ENCODE measurements at regions not wholly inside any gene's neighbourhood (a gene's known extent, or its start where the extent isn't known, plus 50 kb on each side); places are given as distances from the start of the nearest gene placed in this dataset.

DNA sequence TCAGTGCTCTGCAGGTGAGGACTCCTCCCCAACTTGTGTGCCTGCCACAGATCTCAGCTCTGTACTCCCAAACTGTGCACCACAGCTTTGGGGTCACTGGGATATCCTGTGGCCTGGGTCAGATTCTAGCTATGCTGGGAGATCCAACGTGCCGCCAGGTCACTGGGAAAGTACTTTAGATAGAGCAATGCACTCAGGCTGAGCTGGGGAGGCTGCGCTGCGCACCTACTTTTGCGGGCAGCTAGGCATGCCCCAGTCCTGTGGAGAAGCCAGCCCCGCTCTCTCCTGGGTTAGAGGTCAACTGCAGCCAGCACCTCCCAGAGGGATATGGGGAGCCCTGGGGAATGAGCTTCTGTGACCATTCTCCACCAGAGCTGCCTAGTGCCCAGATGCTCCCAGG is 552.1 kb upstream of the CDH9 start (continued):
- TF ChIP-seq, protein P1, sequence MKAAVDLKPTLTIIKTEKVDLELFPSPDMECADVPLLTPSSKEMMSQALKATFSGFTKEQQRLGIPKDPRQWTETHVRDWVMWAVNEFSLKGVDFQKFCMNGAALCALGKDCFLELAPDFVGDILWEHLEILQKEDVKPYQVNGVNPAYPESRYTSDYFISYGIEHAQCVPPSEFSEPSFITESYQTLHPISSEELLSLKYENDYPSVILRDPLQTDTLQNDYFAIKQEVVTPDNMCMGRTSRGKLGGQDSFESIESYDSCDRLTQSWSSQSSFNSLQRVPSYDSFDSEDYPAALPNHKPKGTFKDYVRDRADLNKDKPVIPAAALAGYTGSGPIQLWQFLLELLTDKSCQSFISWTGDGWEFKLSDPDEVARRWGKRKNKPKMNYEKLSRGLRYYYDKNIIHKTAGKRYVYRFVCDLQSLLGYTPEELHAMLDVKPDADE (IDR thresholded peaks at IDR 0.05) = no peak
- no peak for TF ChIP-seq EZH2phosphoT487 (IDR thresholded peaks at IDR 0.05; ENCODE audit: unreplicated experiment)
- TF ChIP-seq POLR2AphosphoS5 (IDR thresholded peaks at IDR 0.05; ENCODE audit: low read depth) = no peak

DNA sequence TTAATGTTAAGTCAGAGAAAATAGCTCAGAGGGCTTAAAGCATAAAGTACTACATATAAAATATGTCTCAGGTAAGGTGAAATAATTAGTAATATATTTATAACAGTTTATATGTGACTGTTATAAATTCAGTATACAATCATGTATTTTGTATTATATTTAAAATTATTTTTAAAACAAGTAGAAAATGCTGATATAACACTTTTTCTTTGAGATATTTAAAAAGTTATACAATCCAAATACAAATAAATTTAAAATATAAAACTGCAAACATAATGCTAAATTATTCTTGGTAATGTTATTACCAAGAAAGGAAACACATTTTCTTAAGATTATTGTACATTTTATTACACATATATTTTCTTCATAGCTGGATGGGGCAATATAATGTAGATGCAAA is 539.9 kb upstream of the CDH9 start:
- H3K27me3 ChIP-seq (ENCODE audit: insufficient read depth) = no peaks in the 10 kb centered on the region

More for the DNA sequence above, 539.9 kb upstream of the CDH9 start:
- Histone ChIP-seq H3K79me2 (replicated peaks; ENCODE audit: insufficient read depth) (no peaks in the 10 kb centered on the region), H2AFZ (no peak overlapping the region), H3K9me2 (ENCODE audit: insufficient read depth) (no peaks in the 10 kb centered on the region), H3K36me3 (ENCODE audit: insufficient read depth) (no peaks in the 10 kb centered on the region), H3K4me1 (ENCODE audit: insufficient read depth) (no peaks in the 10 kb centered on the region), H4K20me1 (replicated peaks; ENCODE audit: insufficient read depth) (no peaks in the 10 kb centered on the region), H3K4me2 (no peak overlapping the region), H3K4me3 (no peak overlapping the region), H3K27ac (ENCODE audit: low read depth) (no peak overlapping the region), H3F3A (replicated peaks; ENCODE audit: low read depth) (no peaks in the 10 kb centered on the region)
- no peak overlapping the region for H3K4me3 Mint-ChIP-seq
- no peak for DNase-seq (ENCODE audit: low spot score)
- ATAC-seq = no peak
- no peak for TF ChIP-seq STAT1 (IDR thresholded peaks at IDR 0.05; ENCODE audit: unreplicated experiment)
- TF ChIP-seq EZH2 (IDR thresholded peaks at IDR 0.05; ENCODE audit: low read depth, unreplicated experiment) = no peak
- TF ChIP-seq, protein P2, sequence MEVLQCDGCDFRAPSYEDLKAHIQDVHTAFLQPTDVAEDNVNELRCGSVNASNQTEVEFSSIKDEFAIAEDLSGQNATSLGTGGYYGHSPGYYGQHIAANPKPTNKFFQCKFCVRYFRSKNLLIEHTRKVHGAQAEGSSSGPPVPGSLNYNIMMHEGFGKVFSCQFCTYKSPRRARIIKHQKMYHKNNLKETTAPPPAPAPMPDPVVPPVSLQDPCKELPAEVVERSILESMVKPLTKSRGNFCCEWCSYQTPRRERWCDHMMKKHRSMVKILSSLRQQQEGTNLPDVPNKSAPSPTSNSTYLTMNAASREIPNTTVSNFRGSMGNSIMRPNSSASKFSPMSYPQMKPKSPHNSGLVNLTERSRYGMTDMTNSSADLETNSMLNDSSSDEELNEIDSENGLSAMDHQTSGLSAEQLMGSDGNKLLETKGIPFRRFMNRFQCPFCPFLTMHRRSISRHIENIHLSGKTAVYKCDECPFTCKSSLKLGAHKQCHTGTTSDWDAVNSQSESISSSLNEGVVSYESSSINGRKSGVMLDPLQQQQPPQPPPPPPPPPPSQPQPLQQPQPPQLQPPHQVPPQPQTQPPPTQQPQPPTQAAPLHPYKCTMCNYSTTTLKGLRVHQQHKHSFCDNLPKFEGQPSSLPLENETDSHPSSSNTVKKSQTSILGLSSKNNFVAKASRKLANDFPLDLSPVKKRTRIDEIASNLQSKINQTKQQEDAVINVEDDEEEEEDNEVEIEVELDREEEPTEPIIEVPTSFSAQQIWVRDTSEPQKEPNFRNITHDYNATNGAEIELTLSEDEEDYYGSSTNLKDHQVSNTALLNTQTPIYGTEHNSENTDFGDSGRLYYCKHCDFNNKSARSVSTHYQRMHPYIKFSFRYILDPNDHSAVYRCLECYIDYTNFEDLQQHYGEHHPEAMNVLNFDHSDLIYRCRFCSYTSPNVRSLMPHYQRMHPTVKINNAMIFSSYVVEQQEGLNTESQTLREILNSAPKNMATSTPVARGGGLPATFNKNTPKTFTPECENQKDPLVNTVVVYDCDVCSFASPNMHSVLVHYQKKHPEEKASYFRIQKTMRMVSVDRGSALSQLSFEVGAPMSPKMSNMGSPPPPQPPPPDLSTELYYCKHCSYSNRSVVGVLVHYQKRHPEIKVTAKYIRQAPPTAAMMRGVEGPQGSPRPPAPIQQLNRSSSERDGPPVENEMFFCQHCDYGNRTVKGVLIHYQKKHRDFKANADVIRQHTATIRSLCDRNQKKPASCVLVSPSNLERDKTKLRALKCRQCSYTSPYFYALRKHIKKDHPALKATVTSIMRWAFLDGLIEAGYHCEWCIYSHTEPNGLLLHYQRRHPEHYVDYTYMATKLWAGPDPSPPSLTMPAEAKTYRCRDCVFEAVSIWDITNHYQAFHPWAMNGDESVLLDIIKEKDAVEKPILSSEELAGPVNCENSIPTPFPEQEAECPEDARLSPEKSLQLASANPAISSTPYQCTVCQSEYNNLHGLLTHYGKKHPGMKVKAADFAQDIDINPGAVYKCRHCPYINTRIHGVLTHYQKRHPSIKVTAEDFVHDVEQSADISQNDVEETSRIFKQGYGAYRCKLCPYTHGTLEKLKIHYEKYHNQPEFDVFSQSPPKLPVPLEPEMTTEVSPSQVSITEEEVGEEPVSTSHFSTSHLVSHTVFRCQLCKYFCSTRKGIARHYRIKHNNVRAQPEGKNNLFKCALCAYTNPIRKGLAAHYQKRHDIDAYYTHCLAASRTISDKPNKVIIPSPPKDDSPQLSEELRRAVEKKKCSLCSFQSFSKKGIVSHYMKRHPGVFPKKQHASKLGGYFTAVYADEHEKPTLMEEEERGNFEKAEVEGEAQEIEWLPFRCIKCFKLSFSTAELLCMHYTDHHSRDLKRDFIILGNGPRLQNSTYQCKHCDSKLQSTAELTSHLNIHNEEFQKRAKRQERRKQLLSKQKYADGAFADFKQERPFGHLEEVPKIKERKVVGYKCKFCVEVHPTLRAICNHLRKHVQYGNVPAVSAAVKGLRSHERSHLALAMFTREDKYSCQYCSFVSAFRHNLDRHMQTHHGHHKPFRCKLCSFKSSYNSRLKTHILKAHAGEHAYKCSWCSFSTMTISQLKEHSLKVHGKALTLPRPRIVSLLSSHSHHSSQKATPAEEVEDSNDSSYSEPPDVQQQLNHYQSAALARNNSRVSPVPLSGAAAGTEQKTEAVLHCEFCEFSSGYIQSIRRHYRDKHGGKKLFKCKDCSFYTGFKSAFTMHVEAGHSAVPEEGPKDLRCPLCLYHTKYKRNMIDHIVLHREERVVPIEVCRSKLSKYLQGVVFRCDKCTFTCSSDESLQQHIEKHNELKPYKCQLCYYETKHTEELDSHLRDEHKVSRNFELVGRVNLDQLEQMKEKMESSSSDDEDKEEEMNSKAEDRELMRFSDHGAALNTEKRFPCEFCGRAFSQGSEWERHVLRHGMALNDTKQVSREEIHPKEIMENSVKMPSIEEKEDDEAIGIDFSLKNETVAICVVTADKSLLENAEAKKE (CRISPR knock-in tag; IDR thresholded peaks at IDR 0.05) = no peak
- TF ChIP-seq, protein P3, sequence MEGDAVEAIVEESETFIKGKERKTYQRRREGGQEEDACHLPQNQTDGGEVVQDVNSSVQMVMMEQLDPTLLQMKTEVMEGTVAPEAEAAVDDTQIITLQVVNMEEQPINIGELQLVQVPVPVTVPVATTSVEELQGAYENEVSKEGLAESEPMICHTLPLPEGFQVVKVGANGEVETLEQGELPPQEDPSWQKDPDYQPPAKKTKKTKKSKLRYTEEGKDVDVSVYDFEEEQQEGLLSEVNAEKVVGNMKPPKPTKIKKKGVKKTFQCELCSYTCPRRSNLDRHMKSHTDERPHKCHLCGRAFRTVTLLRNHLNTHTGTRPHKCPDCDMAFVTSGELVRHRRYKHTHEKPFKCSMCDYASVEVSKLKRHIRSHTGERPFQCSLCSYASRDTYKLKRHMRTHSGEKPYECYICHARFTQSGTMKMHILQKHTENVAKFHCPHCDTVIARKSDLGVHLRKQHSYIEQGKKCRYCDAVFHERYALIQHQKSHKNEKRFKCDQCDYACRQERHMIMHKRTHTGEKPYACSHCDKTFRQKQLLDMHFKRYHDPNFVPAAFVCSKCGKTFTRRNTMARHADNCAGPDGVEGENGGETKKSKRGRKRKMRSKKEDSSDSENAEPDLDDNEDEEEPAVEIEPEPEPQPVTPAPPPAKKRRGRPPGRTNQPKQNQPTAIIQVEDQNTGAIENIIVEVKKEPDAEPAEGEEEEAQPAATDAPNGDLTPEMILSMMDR (conservative IDR thresholded peaks at IDR 0.05; ENCODE audit: low read depth in 2 of 2) = no peak
- TF ChIP-seq JUNB (IDR thresholded peaks at IDR 0.05; ENCODE audit: unreplicated experiment) = no peak
- TF ChIP-seq, protein P1 (IDR thresholded peaks at IDR 0.05) = no peak
- TF ChIP-seq CREB1 (CRISPR knock-in tag; IDR thresholded peaks at IDR 0.05; ENCODE audit: low read depth) = no peak
- no peak for TF ChIP-seq NANOG (IDR thresholded peaks at IDR 0.05; ENCODE audit: borderline replicate concordance)
- TF ChIP-seq ZNF114 (CRISPR knock-in tag; IDR thresholded peaks at IDR 0.05) = no peak
- TF ChIP-seq EZH2phosphoT487 (IDR thresholded peaks at IDR 0.05; ENCODE audit: unreplicated experiment) = no peak
- no peak for TF ChIP-seq ZNF331 (CRISPR knock-in tag; IDR thresholded peaks at IDR 0.05; ENCODE audit: low read depth)
- H3K27ac Mint-ChIP-seq = no peak overlapping the region
- H3K9me3 Mint-ChIP-seq = no peaks in the 10 kb centered on the region
- no peaks in the 10 kb centered on the region for H3K4me1 Mint-ChIP-seq
- H3K27me3 Mint-ChIP-seq (ENCODE audit: insufficient read depth, low read depth, poor library complexity) = no peaks in the 10 kb centered on the region
- H3K36me3 Mint-ChIP-seq (ENCODE audit: low read depth) = no peaks in the 10 kb centered on the region

All from GM23338 (cell line).